SW480 (cell line): ENCODE measurements at regions not wholly inside any gene's neighbourhood (a gene's known extent, or its start where the extent isn't known, plus 50 kb on each side); places are given as distances from the start of the nearest gene placed in this dataset.
A peak's percentile ranks its signal among the peaks of the same experiment; 100 is the strongest.

ENCODE experiments used
- DNase-seq: peaks from one replicate; pipeline ENCODE4 v3.0.0-alpha.2; 2016; ENCODE audit warnings: low spot score

GRCh38 chr2:205902041-205902899, 183.7 kb downstream of the INO80D start:
- no peak for DNase-seq

- DNase-seq = no peak
These were observed 184.5 kb downstream of the INO80D start for GRCh38 chr2:205901491-205901890.

GRCh38 chr2:205898744-205899143, 187.2 kb downstream of the INO80D start:
- no peak for DNase-seq

GRCh38 chr2:205895981-205896655, 189.9 kb downstream of the INO80D start:
- DNase-seq = no peak

GRCh38 chr2:205892665-205893259, 193.2 kb downstream of the INO80D start:
- no peak for DNase-seq

- DNase-seq = no peak
These were observed 193.7 kb downstream of the INO80D start for GRCh38 chr2:205892251-205892655.

- DNase-seq = peak; percentile 90
These were observed 196.9 kb downstream of the INO80D start for GRCh38 chr2:205889114-205889513.

GRCh38 chr2:205887637-205888036, 198.3 kb downstream of the INO80D start:
- DNase-seq = no peak

- DNase-seq = peak; percentile 63
These were observed 200.4 kb downstream of the INO80D start for GRCh38 chr2:205885492-205886099.

GRCh38 chr2:205883965-205884364, 201.7 kb downstream of the NRP2 start:
- DNase-seq = no peak

- DNase-seq = no peak
These were observed 200.6 kb downstream of the NRP2 start for GRCh38 chr2:205882806-205883425.

- no peak for DNase-seq
These were observed 197.7 kb downstream of the NRP2 start for GRCh38 chr2:205880048-205880447.

GRCh38 chr2:205878999-205879762, 196.9 kb downstream of the NRP2 start:
- DNase-seq = no peak

- no peak for DNase-seq
These were observed 195.2 kb downstream of the NRP2 start for GRCh38 chr2:205877496-205877895.

- no peak for DNase-seq
These were observed 193.8 kb downstream of the NRP2 start for GRCh38 chr2:205876127-205876526.

GRCh38 chr2:205872716-205873115, 190.4 kb downstream of the NRP2 start:
- DNase-seq = no peak

GRCh38 chr2:205869439-205869838, 187.1 kb downstream of the NRP2 start:
- DNase-seq = no peak

GRCh38 chr2:205868773-205869333, 186.6 kb downstream of the NRP2 start:
- DNase-seq = peak; percentile 83

- DNase-seq = no peak
These were observed 185.8 kb downstream of the NRP2 start for GRCh38 chr2:205868053-205868452.

GRCh38 chr2:205867371-205867770, 185.1 kb downstream of the NRP2 start:
- DNase-seq = no peak

GRCh38 chr2:205865905-205866441, 183.7 kb downstream of the NRP2 start:
- peak; percentile 30 for DNase-seq
